ENCODE measurements at regions not wholly inside any gene's neighbourhood (a gene's known extent, or its start where the extent isn't known, plus 50 kb on each side); places are given as distances from the start of the nearest gene placed in this dataset.

- H3K4me3 ChIP-seq (ENCODE audit: low read length), result no peak overlapping the region
- DNase-seq (ENCODE audit: low read depth), result no peak
- TF ChIP-seq CTCF (IDR thresholded peaks at IDR 0.05; ENCODE audit: insufficient read depth, low read depth, low read length, missing control alignments), result no peak
Measured at GRCh38 chr14:104448721-104449120, 130.8 kb upstream of the C14orf180 start.

DNA sequence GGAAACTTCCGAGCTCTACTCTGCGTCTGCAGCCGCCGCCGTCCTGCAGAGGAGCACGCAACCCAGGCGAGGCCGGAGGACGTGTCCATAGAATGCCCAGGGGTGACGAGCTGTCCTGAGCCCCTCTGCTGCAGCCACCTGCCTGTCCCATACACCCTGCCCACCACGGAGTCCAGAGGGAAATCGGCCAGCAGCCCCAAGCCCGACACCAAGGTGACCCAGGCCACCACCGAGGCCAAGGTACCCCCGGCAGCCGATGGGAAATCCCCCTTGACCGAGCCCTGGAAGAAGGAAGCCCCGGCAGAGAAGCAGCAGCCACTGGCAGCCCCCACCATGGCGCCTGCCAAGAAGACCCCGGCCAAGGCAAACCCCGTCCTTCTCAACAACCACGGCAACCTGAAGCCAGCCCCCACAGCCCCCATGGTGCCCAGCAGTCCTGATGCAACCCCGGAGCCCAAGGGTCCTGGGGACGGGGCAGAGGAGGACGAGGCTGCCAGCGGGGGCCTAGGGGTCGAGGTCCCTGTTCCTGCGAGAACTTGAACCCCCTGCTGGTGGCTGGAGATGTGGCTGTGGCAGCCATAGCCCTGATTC, 128.7 kb upstream of the C14orf180 start:
- DNase-seq (ENCODE audit: low read depth), result no peak
- H3K4me3 ChIP-seq (ENCODE audit: low read length), result no peak overlapping the region
- no peak for TF ChIP-seq CTCF (IDR thresholded peaks at IDR 0.05; ENCODE audit: insufficient read depth, low read depth, low read length, missing control alignments)

GRCh38 chr14:104451474-104451873, 128.1 kb upstream of the C14orf180 start:
- DNase-seq (ENCODE audit: low read depth), result no peak
- H3K4me3 ChIP-seq (ENCODE audit: low read length), result no peak overlapping the region
- no peak for TF ChIP-seq CTCF (IDR thresholded peaks at IDR 0.05; ENCODE audit: insufficient read depth, low read depth, low read length, missing control alignments)

DNA sequence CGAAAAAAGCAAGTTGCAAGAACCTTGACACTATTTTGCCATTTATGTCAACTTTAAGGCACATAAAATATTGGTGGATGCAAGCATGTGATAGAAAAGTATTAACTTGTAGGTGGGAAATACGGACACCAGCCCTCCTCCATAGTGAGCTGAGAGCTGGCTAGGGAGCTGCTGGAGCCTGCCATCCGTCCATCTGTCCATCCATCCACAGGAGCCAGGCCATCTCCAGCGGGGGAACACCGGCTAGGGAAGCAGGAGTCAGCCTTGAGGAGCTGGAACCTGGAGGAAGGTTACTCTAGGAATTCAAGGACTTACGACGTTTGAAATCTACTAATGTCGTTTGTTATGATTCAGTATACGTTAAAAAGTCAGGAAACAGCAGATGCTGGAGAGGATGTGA, 120.7 kb upstream of the C14orf180 start:
- H3K4me3 ChIP-seq (ENCODE audit: low read length), result no peak overlapping the region
- DNase-seq (ENCODE audit: low read depth), result no peak
- no peak for TF ChIP-seq CTCF (IDR thresholded peaks at IDR 0.05; ENCODE audit: insufficient read depth, low read depth, low read length, missing control alignments)

- no peak for TF ChIP-seq CTCF (IDR thresholded peaks at IDR 0.05; ENCODE audit: insufficient read depth, low read depth, low read length, missing control alignments)
- no peak overlapping the region for H3K4me3 ChIP-seq (ENCODE audit: low read length)
- no peak for DNase-seq (ENCODE audit: low read depth)
Measured at GRCh38 chr14:104460791-104461651, 118.5 kb upstream of the C14orf180 start.

DNA sequence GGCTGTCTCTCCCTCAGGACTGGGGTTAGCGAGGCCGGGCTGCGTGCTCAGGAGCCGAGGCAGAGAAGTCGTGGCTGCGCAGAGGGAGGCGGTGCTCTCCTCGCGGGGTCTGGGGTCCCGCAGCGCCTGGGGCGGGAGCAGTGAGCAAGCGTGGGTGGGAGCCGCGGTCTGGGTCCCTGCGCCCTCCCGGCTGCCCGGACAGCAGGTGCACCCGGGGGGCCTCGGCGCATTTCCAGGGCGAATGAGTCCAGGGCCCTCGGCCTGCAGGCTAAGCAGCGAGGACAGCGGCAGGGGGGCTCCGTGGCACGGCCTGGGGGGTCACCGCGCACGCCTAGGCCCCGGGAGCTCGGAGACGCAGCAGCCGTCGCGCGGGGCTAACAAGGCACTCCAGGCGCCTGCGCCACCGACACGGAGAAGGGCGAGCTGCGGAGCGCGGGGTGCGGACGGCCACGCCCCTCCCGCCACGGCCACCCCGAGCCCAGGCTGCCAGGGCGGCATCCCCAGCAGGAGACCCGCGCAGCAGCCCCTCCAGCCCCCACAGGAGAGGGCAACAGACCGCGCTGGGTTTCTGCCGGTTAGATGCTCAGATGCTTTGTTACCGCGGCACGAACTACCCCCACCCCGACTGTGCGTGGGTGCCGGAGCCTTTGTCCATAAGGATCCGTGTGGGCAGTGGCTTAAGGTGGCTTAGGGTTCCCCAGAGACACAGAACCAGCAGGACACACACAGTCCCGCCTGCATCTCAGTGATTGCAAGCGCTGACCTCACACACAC, 117.7 kb upstream of the C14orf180 start:
- TF ChIP-seq CTCF (IDR thresholded peaks at IDR 0.05; ENCODE audit: insufficient read depth, low read depth, low read length, missing control alignments), result no peak
- H3K4me3 ChIP-seq (ENCODE audit: low read length), result no peak overlapping the region
- no peak for DNase-seq (ENCODE audit: low read depth)
